HK-2 (cell line): ENCODE measurements at regions not wholly inside any gene's neighbourhood (a gene's known extent, or its start where the extent isn't known, plus 50 kb on each side); places are given as distances from the start of the nearest gene placed in this dataset.
"Not testable (repeated sequence)": the region's sequence is repeated elsewhere in the genome, so short reads cannot be mapped to it uniquely, and the experiment has no call there.

Experiments used
- DNase-seq: peaks from one replicate; pipeline ENCODE4 v3.0.0-alpha.2; 2018; ENCODE audit not compliant: unreplicated experiment

DNA sequence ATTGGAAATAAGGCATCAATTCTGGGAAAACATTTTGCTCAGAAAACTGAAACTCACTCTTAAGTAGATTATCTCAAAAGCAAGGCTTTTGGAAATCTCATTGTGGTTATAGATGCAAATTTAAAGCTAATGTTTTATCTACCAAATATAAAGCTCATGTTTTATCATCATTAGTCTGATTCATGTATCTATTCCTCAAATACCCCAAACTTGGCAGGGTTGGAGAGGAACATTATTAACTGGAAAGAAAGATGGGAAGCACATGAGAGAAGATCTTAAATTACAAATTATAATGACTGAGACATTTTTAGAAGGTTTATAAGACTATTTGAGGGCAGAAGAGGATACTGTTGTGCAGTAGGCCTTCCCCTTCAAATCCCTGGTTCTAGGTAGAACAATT, 137.3 kb upstream of the TGFBR2 start:
- no peak for DNase-seq

DNA sequence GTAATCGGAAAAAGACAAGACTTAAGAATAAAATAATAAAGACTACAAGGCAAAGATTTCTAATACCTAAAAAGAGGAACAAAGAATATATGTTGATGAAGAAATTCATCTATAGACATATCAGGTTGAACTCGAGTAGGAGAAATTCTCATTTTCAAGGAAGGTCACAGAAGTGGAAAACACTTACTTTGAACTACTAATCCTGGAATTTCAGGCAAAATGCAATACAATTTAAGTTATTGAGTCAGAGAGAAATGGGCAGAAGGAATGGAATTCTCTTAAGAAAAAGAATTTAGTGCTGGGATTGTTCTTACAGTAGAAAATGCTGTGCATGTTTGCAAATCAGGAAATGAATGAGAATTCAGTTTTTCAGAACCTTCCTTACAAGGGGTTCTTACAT, 135.9 kb upstream of the TGFBR2 start:
- no peak for DNase-seq

DNA sequence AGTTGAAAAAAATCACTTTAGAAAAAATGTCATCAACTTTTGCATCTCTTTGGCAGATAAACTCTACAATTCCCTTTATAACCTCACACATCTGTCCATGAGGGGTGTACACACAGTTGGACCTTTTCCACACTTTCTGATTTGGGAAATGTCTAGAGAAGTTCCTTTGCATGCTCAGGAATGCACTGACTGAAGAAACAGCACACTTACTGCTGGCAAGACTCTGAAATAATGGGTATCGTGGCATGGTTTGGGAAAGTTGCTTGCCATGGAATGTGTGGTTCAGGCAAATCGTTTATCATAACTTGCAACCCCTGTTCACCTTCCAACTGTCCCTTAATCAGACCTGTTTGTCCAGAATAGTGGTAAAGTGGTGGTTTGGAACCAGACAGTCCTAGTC, 135.3 kb upstream of the TGFBR2 start:
- no peak for DNase-seq

DNA sequence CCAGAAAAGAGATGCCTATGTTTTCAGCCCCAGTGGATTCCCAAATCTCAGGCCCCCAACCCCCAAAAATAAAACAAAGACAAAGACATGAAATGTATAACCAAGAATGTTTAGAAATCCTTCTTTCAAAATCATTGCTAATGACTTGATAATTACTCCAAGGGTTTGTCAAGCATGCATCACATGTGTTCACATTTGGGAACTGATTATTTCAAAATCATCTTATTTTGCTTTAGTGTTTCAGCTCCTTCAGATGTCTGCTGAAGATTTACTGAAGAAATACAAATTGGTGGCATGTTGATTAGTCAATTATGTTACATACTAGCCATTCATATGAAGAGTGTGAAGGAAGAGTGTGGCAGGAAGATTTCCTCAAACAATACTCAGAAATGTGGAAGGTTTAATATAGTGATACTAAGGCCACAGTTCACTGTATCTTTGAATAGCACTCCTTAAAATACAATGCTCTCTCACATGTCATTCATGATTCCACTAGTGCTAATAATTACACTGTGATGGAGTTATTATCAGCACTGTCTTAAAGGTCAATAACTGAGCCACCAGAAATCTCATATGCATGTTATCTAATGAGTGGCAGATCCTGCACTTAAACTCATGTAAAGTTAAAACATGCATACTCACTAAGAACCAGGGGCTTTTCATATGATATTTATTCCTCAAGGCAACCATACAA, 134.5 kb upstream of the TGFBR2 start:
- DNase-seq = no peak

DNA sequence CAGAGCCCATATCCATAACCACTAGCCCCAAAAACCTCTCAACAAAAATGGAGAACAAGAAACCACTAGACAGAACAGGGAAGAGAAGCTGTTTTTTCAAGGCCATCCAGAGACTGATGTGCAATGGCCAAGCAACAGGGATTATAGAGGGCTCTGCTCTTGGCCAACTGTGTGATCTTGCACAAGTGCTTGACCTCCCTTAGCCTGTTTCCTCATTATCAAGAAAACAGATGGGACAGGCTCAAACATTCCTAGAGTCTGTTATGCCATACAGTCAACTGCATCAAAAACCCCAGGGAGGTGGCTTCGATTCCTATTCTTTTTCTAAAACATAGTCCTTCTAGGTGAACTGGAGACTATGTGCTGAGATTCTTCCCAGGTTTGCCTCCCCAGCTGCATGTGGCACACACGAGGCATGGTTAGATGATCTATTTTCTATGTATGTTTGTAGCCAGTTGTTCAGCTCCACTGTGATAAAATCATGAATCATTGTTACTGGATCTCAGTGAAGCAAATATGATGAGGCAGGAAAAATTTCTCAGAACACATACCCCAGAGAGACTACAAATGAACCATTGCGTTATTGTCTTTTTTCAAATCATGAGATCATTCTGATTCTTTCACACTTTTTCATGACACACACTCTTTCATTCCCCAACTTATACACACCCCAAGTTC, 132.9 kb upstream of the TGFBR2 start:
- no peak for DNase-seq

DNA sequence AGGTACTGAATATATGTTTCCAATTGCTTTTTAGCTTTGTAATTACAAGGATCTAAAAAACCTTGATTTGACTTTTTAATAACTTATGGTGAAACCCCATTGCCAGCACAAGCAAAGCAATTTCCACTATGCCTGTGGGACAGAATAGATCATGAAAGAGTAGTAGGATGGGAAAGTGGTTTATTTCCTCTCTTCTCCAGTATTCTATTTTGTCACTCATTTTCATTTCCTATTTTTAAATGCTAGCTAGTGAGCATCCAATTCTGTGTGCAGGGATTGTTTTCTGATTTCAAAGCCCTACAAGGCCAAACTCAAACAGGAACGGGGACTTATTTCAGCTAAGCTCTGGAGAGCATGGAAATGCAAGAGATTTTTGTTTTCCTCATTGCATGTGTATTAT, 132.0 kb upstream of the TGFBR2 start:
- no peak for DNase-seq

DNA sequence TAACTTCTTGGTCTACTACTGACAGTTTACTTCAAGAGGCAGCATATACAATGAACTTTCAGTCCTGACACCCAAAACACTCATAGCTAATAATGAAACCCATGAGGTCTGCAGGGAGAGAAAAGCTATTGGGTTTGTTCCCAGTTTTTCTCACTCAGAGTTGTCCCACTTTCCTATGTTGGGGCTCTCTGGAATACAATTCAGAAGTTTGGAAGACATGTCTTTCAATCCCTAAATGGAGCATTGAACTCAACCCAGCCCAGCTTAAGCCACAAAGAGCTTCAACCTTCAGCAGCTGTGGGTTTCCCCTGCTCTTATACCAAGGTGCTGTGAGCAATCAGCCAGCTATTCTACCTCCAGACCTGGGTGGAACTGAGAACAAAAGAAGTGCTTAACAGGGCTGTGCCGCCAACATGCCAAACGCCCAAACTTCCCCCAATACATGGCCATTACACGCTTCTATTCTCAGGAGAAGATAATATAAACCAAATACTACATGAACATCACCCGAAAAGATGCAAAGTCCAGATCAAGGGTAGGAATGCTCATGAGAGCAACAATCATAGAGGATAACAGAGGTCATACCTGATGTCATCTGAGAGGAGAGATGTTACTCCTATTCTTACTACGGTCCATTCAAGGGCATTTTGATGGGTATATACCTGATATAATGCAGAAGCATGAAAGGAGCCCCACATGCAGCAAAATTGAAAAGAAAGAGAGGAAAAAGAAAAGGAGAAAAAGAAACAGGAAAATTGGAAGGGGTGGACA, 131.2 kb upstream of the TGFBR2 start:
- DNase-seq = no peak

DNA sequence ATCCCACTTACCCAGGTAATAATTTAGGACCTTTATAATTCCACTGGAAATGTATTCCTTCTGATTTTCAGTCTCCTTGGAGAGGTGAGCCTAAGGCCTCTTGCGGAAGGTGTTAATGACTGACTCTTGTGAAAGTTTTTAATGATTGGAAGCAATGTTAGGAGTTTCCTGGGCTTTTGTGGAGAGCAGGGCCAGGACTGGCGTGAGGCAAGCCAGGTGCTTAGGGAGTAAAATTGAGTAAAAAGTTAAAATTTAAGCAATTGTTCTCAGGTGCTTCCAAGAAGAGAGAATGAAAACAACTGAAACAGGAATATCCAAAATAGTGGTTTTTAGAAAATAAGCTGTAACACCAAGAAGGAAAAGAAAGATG, 130.6 kb upstream of the TGFBR2 start:
- DNase-seq = no peak

DNA sequence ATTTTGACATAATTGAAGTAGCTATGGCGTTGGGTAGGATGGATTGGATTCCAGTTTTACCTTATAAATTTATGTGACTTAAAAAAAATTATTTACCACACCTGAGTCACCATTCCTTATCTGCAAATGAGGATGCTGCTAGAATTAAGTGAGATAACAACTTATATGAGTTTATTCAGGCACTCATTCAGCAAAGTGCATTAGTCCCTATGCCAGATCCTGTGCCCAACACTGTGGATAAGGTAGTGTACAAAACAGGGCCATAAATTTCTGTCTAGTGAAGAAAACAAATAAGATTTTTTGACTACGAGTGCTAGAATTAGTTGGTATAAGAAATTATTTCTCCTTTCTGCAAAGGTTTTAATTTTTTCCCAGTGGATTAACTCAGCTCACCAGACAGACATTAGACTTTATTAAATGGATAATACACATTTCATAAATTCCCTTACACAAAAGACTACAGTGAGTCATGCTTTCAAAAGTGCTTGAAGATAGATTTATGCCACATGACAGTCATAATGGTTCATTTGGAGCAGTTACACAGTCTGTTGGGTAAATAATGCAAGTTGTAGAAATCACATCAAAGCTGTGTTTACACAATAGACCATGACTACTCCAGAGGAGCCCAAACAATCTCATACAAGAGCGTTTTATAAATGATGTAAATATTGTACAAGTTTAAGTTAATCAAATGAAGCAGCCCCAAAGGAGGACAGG, 129.9 kb upstream of the TGFBR2 start:
- no peak for DNase-seq

DNA sequence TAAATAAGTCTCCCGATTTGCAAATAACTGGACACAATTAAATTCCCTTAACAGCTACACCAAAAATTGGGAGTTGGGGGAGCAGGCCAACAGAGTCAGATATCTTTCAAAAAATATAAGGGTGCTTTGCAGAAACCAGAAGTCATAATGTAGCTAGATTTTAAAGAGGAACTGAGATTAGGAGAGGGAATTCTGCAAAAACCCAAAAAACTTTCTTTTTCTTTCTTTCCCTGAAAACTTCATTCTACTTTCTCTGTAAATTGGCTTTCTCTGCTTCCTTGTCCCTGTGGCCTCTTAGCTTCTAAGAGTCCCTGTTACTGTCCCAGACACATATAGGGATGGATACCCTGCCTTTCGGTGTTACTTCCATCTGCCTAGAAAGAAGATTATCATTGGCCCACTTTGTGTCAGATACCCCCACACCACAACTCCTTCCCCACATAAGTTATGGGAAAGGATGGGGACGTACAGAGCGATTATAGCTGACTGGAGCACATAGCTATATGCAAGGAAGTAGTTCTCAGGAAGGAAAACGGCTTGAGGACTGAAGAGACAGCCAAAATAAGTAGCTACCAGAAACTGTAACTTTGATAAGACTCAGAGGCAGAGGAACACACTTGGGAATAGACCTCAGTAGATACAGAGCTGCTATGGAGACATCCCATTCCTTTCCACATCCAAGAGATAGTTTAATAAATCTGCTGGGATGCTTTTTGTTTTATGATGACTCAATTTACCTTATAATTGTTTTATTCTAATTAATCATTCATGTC, 129.1 kb upstream of the TGFBR2 start:
- no peak for DNase-seq

DNA sequence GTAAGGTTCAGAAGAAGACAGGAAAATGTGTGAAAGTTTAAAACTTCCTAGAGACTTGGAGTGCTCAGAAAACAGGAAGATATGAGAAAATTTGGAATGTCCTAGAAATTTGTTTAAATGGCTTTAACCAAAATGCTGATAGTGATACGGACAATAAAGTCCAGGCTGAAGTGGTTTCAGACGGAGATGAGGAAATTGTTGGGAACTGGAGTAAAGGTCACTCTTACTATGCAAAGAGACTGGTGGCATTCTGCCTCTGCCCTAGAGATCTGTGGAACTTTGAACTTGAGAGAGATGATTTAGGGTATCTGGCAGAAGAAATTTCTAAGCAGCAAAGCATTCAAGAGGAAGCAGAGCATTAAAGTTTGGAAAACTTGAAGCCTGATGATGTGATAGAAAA, 126.7 kb upstream of the TGFBR2 start:
- not testable (repeated sequence) for DNase-seq

DNA sequence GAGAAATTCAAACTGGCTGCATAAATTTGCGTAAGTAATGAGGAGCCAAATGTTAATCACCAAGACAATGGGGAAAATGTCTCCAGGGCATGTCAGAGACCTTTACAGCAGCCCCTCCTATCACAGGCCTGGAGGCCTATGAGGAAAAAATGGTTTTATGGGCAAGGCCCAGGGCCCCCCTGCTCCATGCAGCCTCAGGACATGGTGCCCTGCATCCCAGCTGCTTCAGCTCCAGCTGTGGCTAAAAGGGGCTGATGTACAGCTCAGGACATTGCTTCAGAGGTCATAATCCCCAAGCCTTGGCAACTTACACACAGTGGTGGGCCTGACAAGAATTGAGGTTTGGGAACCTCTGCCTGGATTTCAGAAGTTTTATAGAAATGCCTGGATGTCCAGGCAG, 126.2 kb upstream of the TGFBR2 start:
- not testable (repeated sequence) for DNase-seq

DNA sequence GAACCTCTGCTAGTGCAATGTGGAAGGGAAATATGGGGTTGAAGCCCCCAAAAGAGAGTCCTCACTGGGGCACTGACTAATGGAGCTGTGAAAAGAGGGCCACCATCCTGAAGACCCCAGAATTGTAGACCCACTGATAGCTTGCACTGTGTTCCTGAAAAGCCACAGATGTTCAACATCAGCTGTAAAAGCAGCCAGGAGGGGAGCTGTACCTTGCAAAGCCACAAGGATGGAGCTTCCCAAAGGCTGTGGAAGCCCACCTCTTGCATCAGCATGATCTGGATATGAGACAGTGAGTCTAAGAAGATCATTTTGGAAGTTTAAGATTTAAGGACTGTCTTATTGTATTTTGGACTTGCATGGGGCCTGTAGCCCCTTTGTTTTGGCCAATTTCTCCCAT, 125.8 kb upstream of the TGFBR2 start:
- DNase-seq = no peak

DNA sequence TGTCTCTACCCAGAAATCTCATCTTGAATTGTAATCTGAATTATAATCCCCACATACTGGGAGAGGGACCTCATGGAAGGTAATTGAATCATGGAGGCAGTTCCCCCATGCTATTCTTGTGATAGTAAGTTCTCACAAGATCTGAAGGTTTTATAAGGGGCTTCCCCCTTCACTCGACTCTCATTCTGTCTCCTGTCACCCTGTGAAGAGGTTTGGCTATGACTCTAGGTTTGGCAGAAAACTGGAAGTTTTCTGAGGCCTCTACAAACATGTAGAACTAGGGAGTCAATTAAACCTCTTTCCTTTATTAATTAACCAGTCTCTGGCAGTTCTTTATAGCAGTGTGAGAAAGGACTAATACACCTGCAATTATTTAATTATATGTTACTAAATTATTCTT, 125.2 kb upstream of the TGFBR2 start:
- no peak for DNase-seq

DNA sequence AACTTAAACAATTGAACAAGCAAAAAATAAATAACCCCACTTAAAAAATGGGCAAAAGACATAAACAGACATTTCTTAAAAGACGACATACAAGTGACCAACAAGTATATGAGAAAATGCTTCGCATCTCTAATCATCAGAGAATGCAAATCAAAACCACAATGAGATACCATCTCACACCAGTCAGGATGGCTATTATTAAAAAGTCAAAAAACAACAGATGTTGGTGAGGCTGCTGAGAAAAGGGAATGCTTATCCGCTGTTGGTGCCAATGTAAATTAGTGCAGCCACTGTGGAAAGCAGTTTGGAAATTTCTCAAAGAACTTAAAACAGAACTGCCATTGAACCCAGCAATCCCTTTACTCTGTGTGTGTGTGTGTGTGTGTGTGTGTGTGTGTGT, 122.2 kb upstream of the TGFBR2 start:
- DNase-seq = not testable (repeated sequence)

DNA sequence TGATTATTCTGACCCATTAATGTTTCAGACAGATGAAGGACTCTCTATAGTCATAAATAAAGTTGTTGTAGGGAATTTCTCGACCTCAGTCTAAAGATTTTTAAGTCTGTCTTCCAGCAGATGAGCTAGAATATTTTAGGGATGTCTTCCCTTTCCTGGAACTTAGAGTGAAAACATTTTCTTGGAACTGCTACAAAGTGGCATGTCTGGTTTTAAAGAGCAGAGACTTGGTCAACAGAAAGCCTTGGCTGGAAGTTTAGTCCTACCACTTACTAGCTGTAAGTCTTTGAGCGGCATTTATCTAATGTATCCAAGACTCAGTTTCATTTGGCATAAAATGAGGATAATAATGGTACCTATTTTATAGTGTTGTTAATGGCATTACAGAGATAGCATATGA, 120.0 kb upstream of the TGFBR2 start:
- DNase-seq = no peak

DNA sequence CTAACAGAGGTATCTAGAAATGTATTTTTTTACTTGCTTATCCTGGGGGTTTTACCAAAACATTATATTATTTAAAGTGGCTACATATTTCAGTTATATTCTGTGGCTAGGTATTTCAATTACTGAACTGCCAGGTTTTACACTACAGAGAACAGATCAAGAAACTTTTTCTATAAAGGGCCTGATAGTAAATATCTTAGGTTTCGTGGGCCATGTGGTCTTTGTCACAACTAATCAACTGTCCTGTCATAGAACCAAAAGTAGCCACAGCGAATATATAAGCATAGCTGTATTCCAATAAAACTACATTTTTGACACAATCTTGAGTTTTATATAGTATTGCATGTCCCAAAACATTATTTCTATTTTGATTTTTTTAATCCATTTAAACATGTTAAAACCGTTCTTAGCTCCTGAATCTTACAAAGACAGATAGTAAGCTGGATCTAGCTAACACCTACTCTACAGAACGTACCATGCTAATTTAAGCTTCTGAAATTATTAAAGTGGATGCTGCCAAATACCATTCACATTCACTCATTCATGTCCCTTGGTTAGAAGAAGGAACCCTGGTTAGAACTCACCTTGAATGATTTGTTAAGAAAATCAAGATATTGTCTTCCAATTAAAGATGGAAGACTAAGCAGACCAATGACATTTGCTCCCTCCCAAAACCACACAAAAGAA, 118.2 kb upstream of the TGFBR2 start:
- no peak for DNase-seq

DNA sequence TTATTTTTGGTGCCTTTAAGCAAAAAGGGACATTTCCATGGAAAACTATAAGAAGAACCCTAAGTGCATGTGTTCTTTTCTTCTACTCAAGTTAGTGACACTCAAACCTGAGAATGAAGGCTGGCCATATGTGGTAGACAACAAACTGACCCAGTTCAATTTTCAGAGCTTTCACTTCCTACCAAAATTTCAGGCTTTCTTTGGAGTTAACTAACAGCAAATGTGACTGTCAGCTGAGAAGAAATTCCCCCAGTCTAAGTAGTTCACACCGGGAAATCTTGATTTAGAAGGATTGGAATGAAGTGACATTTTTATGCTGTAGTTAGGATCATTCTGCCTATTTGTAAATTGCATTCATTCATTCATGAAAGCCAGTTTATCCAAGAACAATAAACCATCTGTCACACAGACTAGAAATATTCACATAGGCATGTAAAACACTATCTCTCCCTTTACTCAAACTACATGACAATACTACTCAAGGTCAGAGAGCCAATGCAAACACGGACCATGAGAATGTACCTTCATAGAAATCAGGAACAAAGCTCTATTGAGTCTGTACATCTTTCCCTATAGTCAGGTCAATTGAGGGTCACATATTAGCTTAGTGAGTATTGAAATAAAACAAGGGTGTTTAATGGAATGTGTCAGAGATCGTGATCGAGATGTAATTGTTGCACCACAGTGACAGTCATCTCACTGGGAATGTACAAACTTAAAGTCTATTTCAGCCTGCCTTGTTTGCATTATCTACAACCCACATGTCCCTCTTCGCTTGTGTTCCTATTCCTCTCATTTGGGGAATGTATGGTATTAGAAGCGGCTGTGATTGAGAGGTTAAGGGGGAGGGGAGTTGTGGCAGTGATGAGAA, 113.8 kb upstream of the TGFBR2 start:
- no peak for DNase-seq

DNA sequence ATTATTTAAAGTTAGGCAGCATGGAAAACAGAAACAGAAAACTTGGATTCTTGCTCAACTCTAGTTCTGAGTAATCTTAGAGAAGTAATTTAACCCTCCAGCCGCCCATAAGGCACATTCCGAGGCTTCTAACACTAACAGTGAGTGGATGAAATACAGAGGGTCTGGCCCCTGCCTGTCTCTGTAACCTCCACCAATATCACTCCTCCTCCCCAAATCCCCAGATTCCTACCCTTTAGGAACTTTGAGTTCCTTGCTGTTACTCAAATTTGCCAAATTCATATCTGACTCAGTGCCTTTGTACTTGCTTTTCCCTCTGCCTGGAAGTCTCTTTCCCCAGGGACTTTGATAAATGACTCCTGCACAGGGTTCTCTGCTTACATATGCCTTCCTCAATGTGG, 112.5 kb upstream of the TGFBR2 start:
- no peak for DNase-seq
